K562 (cell line): ENCODE measurements at regions not wholly inside any gene's neighbourhood (a gene's known extent, or its start where the extent isn't known, plus 50 kb on each side); places are given as distances from the start of the nearest gene placed in this dataset.

Experiments
- ATAC-seq: fragments of 200-7000 bp; cut with Tn5 transposase; 3 replicates; pipeline ENCODE4 v1.9.1; 2020; ENCODE audit warnings: moderate library complexity
- BruUV-seq: library from RNA; stranded (reverse); fragments of 400-500 nt; replicated peaks from 2 replicates; lab custom pipeline; 2021; lab: Mats Ljungman, UMichigan
- CTCF ChIA-PET: fragments of 300-600 bp; formaldehyde crosslinking; extraction: SDS; loops from one replicate; lab custom pipeline; 2021; ENCODE audit warnings: low intra/inter-chr PET ratio; lab: Yijun Ruan, JAX
- POLR2A ChIA-PET: fragments of 300-600, 350-650 bp; sonication (Branson Sonifier 250); formaldehyde crosslinking; extraction: SDS; loops from one replicate; lab custom pipeline; 2021; ENCODE audit warnings: antibody characterized with exemption, inconsistent platforms; lab: Yijun Ruan, JAX
- DNase-seq, 4 experiments: peaks; one replicate each; pipeline versions ENCODE4 v3.0.0 to v3.0.0-alpha.2; 2011 to 2018; ENCODE audit warnings: low spot score in 3 of 4, mixed read lengths in 3 of 4; ENCODE audit errors: extremely low read depth in 1 of 4
- FAIRE-seq: peaks from 2 replicates; lab custom pipeline; 2011; peaks lifted over from hg19 to GRCh38; lab: Jason Lieb, UNC
- H2AFZ ChIP-seq: 2 replicates; pipeline ENCODE4 v1.6.0; 2011; ENCODE audit warnings: low read depth, low read length, control low read depth, inconsistent platforms
- H3K27ac ChIP-seq: fragments of 200-600 bp; 3 replicates; pipeline ENCODE4 v1.8.0; 2011; ENCODE audit warnings: low read depth, mild to moderate bottlenecking, control low read depth, inconsistent platforms, low read length, moderate library complexity, mixed read lengths; ENCODE audit errors: extremely low read depth
- H3K27me3 ChIP-seq, 2 experiments: fragments of 300-600 bp in 1 of 2; 2 replicates in 1 of 2; 3 replicates in 1 of 2; pipeline versions ENCODE4 v1.6.0 to v1.8.0; 2011; ENCODE audit warnings: inconsistent platforms in 2 of 2, low read length in 2 of 2, mild to moderate bottlenecking in 1 of 2, mixed read lengths in 1 of 2, moderate library complexity in 1 of 2; ENCODE audit not compliant: control insufficient read depth in 2 of 2, insufficient read depth in 2 of 2
- H3K36me3 ChIP-seq: fragments of 300-600 bp; 3 replicates; pipeline ENCODE4 v1.8.0; 2011; ENCODE audit warnings: mild to moderate bottlenecking, low read length, inconsistent platforms; ENCODE audit not compliant: control insufficient read depth, insufficient read depth
- H3K4me1 ChIP-seq, 2 experiments: fragments of 200-600 bp in 1 of 2; replicated peaks in 1 of 2; 2 replicates in 1 of 2; 3 replicates in 1 of 2; pipeline versions ENCODE4 v1.5.1 to v1.8.0; 2011; ENCODE audit warnings: inconsistent platforms in 2 of 2, low read length in 2 of 2, mild to moderate bottlenecking in 1 of 2, mixed read lengths in 1 of 2, moderate library complexity in 1 of 2; ENCODE audit not compliant: control insufficient read depth in 2 of 2, insufficient read depth in 2 of 2
- H3K4me2 ChIP-seq: 2 replicates; pipeline ENCODE4 v1.6.1; 2011; ENCODE audit warnings: low read length, control low read depth, inconsistent platforms, mixed read lengths; ENCODE audit not compliant: insufficient read depth
- H3K4me3 ChIP-seq: fragments of 200-600 bp; sonication (generic), shearing (Covaris generic); 2 replicates; pipeline ENCODE4 v1.5.1; 2016; ENCODE audit warnings: control low read depth, inconsistent platforms
- H3K79me2 ChIP-seq: fragments of 200-600 bp; 3 replicates; pipeline ENCODE4 v1.8.0; 2011; ENCODE audit warnings: low read length, inconsistent platforms; ENCODE audit not compliant: control insufficient read depth, insufficient read depth
- H3K9ac ChIP-seq, 2 experiments: 2 replicates each; pipeline versions ENCODE4 v1.6.0 to v1.6.1; 2011; ENCODE audit warnings: low read depth in 2 of 2, low read length in 2 of 2, control low read depth in 1 of 2, inconsistent platforms in 1 of 2, mild to moderate bottlenecking in 1 of 2, mixed read lengths in 1 of 2; ENCODE audit not compliant: insufficient read depth in 1 of 2
- H3K9me1 ChIP-seq: one replicate; pipeline ENCODE4 v1.6.0; 2011; ENCODE audit warnings: inconsistent platforms, mild to moderate bottlenecking, low read length, moderate library complexity; ENCODE audit not compliant: control insufficient read depth, insufficient read depth
- H3K9me3 ChIP-seq: replicated peaks from 2 replicates; pipeline ENCODE4 v1.5.1; 2011; ENCODE audit warnings: low read depth, low read length, inconsistent platforms; ENCODE audit not compliant: control insufficient read depth, insufficient read depth
- H4K20me1 ChIP-seq: replicated peaks from 2 replicates; pipeline ENCODE4 v1.6.1; 2011; ENCODE audit warnings: low read length, inconsistent platforms, mixed read lengths; ENCODE audit not compliant: control insufficient read depth, insufficient read depth
- CBFA2T3 ChIP-seq: fragments of 450-650 bp; IDR thresholded peaks from 2 replicates; pipeline ENCODE4 v1.6.1; 2017
- CBX5 ChIP-seq: IDR thresholded peaks from 2 replicates; pipeline ENCODE4 v1.6.1; 2014; ENCODE audit warnings: low read depth, borderline replicate concordance
- CXXC5 ChIP-seq: fragments of 250-450 bp; sonication (Bioruptor Pico); IDR thresholded peaks from 2 replicates; pipeline ENCODE4 v1.8.0; 2022; ENCODE audit warnings: inconsistent platforms, mild to moderate bottlenecking, moderate library complexity
- FOXK1 ChIP-seq: sonication (generic); formaldehyde crosslinking; IDR thresholded peaks from 2 replicates; pipeline ENCODE4 v1.8.0; 2022; ENCODE audit warnings: missing genetic modification reagents, mild to moderate bottlenecking, borderline replicate concordance
- HES1 ChIP-seq: fragments of 450-650 bp; IDR thresholded peaks from 2 replicates; pipeline ENCODE4 v1.6.1; 2016; ENCODE audit warnings: low read depth, mild to moderate bottlenecking, moderate library complexity
- LCOR ChIP-seq: sonication (generic); formaldehyde crosslinking; IDR thresholded peaks from 2 replicates; pipeline ENCODE4 v1.8.0; 2022; ENCODE audit warnings: mild to moderate bottlenecking, missing genetic modification reagents
- MCM7 ChIP-seq, 2 experiments: fragments of 450-650 bp; IDR thresholded peaks; 2 replicates each; pipeline ENCODE4 v1.6.1; 2016 to 2018
- MTA1 ChIP-seq: fragments of 450-650 bp; IDR thresholded peaks from 2 replicates; pipeline ENCODE4 v1.6.1; 2017; ENCODE audit warnings: borderline replicate concordance
- NUFIP1 ChIP-seq: fragments of 450-650 bp; IDR thresholded peaks from 2 replicates; pipeline ENCODE4 v1.6.1; 2018; ENCODE audit not compliant: partially characterized antibody
- PURB ChIP-seq: sonication (generic); formaldehyde crosslinking; IDR thresholded peaks from 2 replicates; pipeline ENCODE4 v1.9.0; 2021; ENCODE audit warnings: low read depth, mild to moderate bottlenecking, missing genetic modification reagents
- SAFB2 ChIP-seq: fragments of 200-400 bp; formaldehyde crosslinking; IDR thresholded peaks from 2 replicates; pipeline ENCODE4 v1.6.1; 2018; ENCODE audit warnings: borderline replicate concordance, low read length, low read depth, moderate library complexity; ENCODE audit not compliant: severe bottlenecking
- SMARCA4 ChIP-seq: fragments of 450-650 bp; IDR thresholded peaks from 2 replicates; pipeline ENCODE4 v1.6.1; 2016
- SNAPC5 ChIP-seq: fragments of 250-450 bp; sonication (Bioruptor Pico); IDR thresholded peaks from 2 replicates; pipeline ENCODE4 v1.8.0; 2021; ENCODE audit warnings: moderate library complexity, mild to moderate bottlenecking, inconsistent platforms
- SNIP1 ChIP-seq: fragments of 450-650 bp; IDR thresholded peaks from 2 replicates; pipeline ENCODE4 v1.7.1; 2017; ENCODE audit warnings: low read depth, mild to moderate bottlenecking
- SPI1 ChIP-seq: IDR thresholded peaks from 2 replicates; pipeline ENCODE4 v1.6.1; 2011; ENCODE audit warnings: low read depth, low read length, control low read depth, borderline replicate concordance
- SRSF3 ChIP-seq: fragments of 200-400 bp; formaldehyde crosslinking; IDR thresholded peaks from 2 replicates; pipeline ENCODE4 v1.6.1; 2016; ENCODE audit warnings: mild to moderate bottlenecking, low read length, moderate library complexity; ENCODE audit not compliant: insufficient read depth
- THAP7 ChIP-seq: fragments of 250-450 bp; sonication (Bioruptor Pico); IDR thresholded peaks from 2 replicates; pipeline ENCODE4 v1.5.0; 2021
- ZBTB9 ChIP-seq: fragments of 450-650 bp; formaldehyde crosslinking; IDR thresholded peaks from 2 replicates; pipeline ENCODE4 v1.4.0; 2020; ENCODE audit warnings: mild to moderate bottlenecking, moderate library complexity
- ZNF561 ChIP-seq: fragments of 450-650 bp; formaldehyde crosslinking; conservative IDR thresholded peaks from 2 replicates; pipeline ENCODE4 v1.4.0; 2020; ENCODE audit warnings: mild to moderate bottlenecking, moderate library complexity
- WGBS: fragments of 100-300 bp; shearing (Covaris generic); methylation state at CpG from one replicate; pipeline ENCODE4 v1.1.6; 2016; ENCODE audit warnings: low coverage, mixed read lengths; ENCODE audit not compliant: insufficient coverage; ENCODE audit errors: missing lambda C conversion rate; 5-methylcytosine and 5-hydroxymethylcytosine counted together
- in situ Hi-C: fragments of 300-500 bp; cut with MboI; formaldehyde crosslinking; loops from 4 replicates; pipeline ENCODE4 v1.15.0; 2018; ENCODE audit warnings: inconsistent platforms, mixed read lengths
- intact Hi-C: fragments of 100-400 bp; cut with micrococcal nuclease; formaldehyde crosslinking; loops from 2 replicates; pipeline ENCODE4 v1.14.2; 2022

GRCh38 chr2:49444005-49444404 lies 289.7 kb upstream of the FSHR start:
- in situ Hi-C loops = no loop called here

GRCh38 chr2:49426996-49427395 lies 272.7 kb upstream of the FSHR start:
- 0% methylated on average over 4 of the region's 4 CpGs for WGBS
- no peaks in the 10 kb centered on the region for H4K20me1 ChIP-seq
- intact Hi-C loops (no loop called here), in situ Hi-C loops (no loop called here)
- BruUV-seq = no TSS peak
- no peak overlapping the region for H2AFZ ChIP-seq
- H3K36me3 ChIP-seq = no peaks in the 10 kb centered on the region
- no peaks in the 10 kb centered on the region for H3K79me2 ChIP-seq
- no peak overlapping the region for H3K4me2 ChIP-seq
- ChIA-PET CTCF (interaction anchor here (0.5 kb wide), 1 partner anchor 1357 kb away, joined by 3 read pairs; no protein-coding TSS in a partner anchor), POLR2A (no interaction called here)
- ATAC-seq = no peak
- no peak for DNase-seq
- H3K4me1 ChIP-seq = no peaks in the 10 kb centered on the region
- H3K27ac ChIP-seq = no peak overlapping the region
- no peaks in the 10 kb centered on the region for H3K9me1 ChIP-seq
- H3K27me3 ChIP-seq = no peaks in the 10 kb centered on the region
- H3K9ac ChIP-seq = no peak overlapping the region
- FAIRE-seq = no peak
- H3K9me3 ChIP-seq = no peaks in the 10 kb centered on the region
- no peak overlapping the region for H3K4me3 ChIP-seq
- no peak for TF ChIP-seq PURB (CRISPR knock-in tag)
- no peak for TF ChIP-seq SNIP1
- TF ChIP-seq SPI1 = no peak
- no peak for TF ChIP-seq CXXC5 (CRISPR knock-in tag)
- TF ChIP-seq HES1 = no peak
- TF ChIP-seq ZBTB9 = no peak
- TF ChIP-seq MCM7 (IDR thresholded peaks at IDR 0.05) = no peak
- no peak for TF ChIP-seq MTA1
- no peak for TF ChIP-seq CBX5
- TF ChIP-seq CBFA2T3 = no peak
- TF ChIP-seq NUFIP1 = no peak
- no peak for TF ChIP-seq ZNF561 (CRISPR knock-in tag)

More at GRCh38 chr2:49444005-49444404, 289.7 kb upstream of the FSHR start:
- no peaks in the 10 kb centered on the region for H3K27me3 ChIP-seq
- no peaks in the 10 kb centered on the region for H3K4me1 ChIP-seq
- H3K79me2 ChIP-seq = no peaks in the 10 kb centered on the region
- H3K9me1 ChIP-seq = no peaks in the 10 kb centered on the region
- ATAC-seq (no peak), FAIRE-seq (no peak)
- no peak overlapping the region for H2AFZ ChIP-seq
- no peaks in the 10 kb centered on the region for H4K20me1 ChIP-seq
- H3K27ac ChIP-seq = no peak overlapping the region
- 0% methylated on average over 3 of the region's 3 CpGs for WGBS
- no peak overlapping the region for H3K9ac ChIP-seq
- no TSS peak for BruUV-seq
- H3K4me3 ChIP-seq = no peak overlapping the region
- no peak overlapping the region for H3K4me2 ChIP-seq
- TF ChIP-seq THAP7 (CRISPR knock-in tag) (no peak), SNAPC5 (no peak), LCOR (CRISPR knock-in tag) (no peak), SAFB2 (no peak), SMARCA4 (no peak), SRSF3 (no peak), FOXK1 (CRISPR knock-in tag) (no peak)
- TF ChIP-seq, all 486 proteins: peak for 0
- no peaks in the 10 kb centered on the region for H3K9me3 ChIP-seq
- intact Hi-C loops = no loop called here
- CTCF ChIA-PET = no interaction called here
- POLR2A ChIA-PET = no interaction called here
- DNase-seq = no peak
- H3K36me3 ChIP-seq = no peaks in the 10 kb centered on the region
